SKM-1 (cell line): ENCODE measurements at regions not wholly inside any gene's neighbourhood (a gene's known extent, or its start where the extent isn't known, plus 50 kb on each side); places are given as distances from the start of the nearest gene placed in this dataset.

Experiments used
- DNase-seq: peaks from one replicate; lab custom pipeline; 2025; ENCODE audit not compliant: unreplicated experiment; lab: John Stamatoyannopoulos, UW

GRCh38 chr9:73446306-73446705 is 294.6 kb downstream of the ANXA1 start:
- DNase-seq: no peak

- DNase-seq: no peak
These were observed 299.3 kb downstream of the ANXA1 start for GRCh38 chr9:73451003-73451402.

GRCh38 chr9:73459817-73460216 is 308.2 kb downstream of the ANXA1 start:
- no peak for DNase-seq

- no peak for DNase-seq
These were observed 317.1 kb downstream of the ANXA1 start for GRCh38 chr9:73468716-73469115.

- no peak for DNase-seq
These were observed 319.1 kb downstream of the ANXA1 start for GRCh38 chr9:73470766-73471165.

- no peak for DNase-seq
These were observed 322.4 kb downstream of the ANXA1 start for GRCh38 chr9:73474002-73474600.

GRCh38 chr9:73474625-73475024 is 323.0 kb downstream of the ANXA1 start:
- DNase-seq: no peak

- no peak for DNase-seq
These were observed 343.2 kb downstream of the ANXA1 start for GRCh38 chr9:73494894-73495293.

GRCh38 chr9:73497796-73498195 is 346.1 kb downstream of the ANXA1 start:
- no peak for DNase-seq

- no peak for DNase-seq
These were observed 363.6 kb downstream of the ANXA1 start for GRCh38 chr9:73515216-73515615.

- no peak for DNase-seq
These were observed 371.7 kb downstream of the ANXA1 start for GRCh38 chr9:73523391-73523790.

GRCh38 chr9:73525350-73525749 is 373.7 kb downstream of the ANXA1 start:
- no peak for DNase-seq

- DNase-seq: no peak
These were observed 375.9 kb downstream of the ANXA1 start for GRCh38 chr9:73527521-73527920.

- DNase-seq: no peak
These were observed 377.3 kb downstream of the ANXA1 start for GRCh38 chr9:73528926-73529325.

GRCh38 chr9:73529666-73530065 is 378.0 kb downstream of the ANXA1 start:
- DNase-seq: no peak

- DNase-seq: no peak
These were observed 379.4 kb downstream of the ANXA1 start for GRCh38 chr9:73531051-73531532.

GRCh38 chr9:73531658-73532057 is 380.0 kb downstream of the ANXA1 start:
- DNase-seq: no peak

- DNase-seq: no peak
These were observed 381.3 kb downstream of the ANXA1 start for GRCh38 chr9:73532985-73533384.

- DNase-seq: no peak
These were observed 384.7 kb downstream of the ANXA1 start for GRCh38 chr9:73536403-73536802.

- DNase-seq: no peak
These were observed 385.9 kb downstream of the ANXA1 start for GRCh38 chr9:73537561-73537960.

- DNase-seq: no peak
These were observed 388.3 kb downstream of the ANXA1 start for GRCh38 chr9:73539881-73540390.

- DNase-seq: no peak
These were observed 390.3 kb downstream of the ANXA1 start for GRCh38 chr9:73541923-73542322.

- DNase-seq: no peak
These were observed 392.1 kb downstream of the ANXA1 start for GRCh38 chr9:73543727-73544126.
